Astrocyte (in vitro differentiated cells and primary cell): ENCODE measurements at regions not wholly inside any gene's neighbourhood (a gene's known extent, or its start where the extent isn't known, plus 50 kb on each side); places are given as distances from the start of the nearest gene placed in this dataset.

Experiments used
- EZH2 ChIP-seq: IDR thresholded peaks from 2 replicates; pipeline ENCODE4 v1.6.1; 2012; ENCODE audit warnings: mild to moderate bottlenecking, low read length, inconsistent platforms; ENCODE audit not compliant: insufficient read depth
- TF ChIP-seq, protein P1 (sequence below): IDR thresholded peaks from 2 replicates; pipeline ENCODE4 v1.5.1; 2011; ENCODE audit warnings: low read depth, mild to moderate bottlenecking, inconsistent platforms, low read length, moderate library complexity; ENCODE audit not compliant: insufficient read depth

DNA sequence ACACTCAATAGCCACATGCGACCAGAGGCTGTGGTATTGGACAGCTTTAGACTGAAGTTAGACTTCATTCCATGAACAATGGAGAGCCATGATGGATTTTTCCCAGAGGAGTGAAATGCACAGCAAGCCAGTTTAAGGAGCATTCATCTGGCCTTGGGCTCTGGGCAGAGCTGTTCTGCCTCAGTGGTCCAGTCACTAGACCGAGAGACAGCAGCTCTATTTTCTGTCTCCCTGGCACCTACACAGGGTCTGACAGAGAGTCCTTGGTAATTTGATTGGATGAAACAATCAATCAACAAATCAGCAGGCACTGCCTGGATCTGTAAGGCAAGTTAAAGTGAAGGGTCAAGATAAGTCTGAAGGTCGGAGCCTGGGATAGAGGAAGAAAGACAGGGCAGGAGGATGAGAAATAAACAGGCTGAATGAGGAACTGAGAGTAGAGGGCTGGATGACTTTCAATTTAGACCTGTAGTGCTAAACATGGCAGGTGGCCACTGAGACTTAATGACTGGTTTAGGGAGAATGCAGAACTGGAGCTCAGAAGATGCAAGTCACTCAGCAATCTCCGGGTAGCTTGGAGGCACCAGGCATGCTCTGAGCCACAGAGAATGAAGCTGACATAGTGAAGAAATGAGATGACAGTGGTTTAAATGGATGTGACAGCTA lies 98.5 kb upstream of the SLC25A36 start:
- no peak for TF ChIP-seq EZH2
- TF ChIP-seq, protein P1, sequence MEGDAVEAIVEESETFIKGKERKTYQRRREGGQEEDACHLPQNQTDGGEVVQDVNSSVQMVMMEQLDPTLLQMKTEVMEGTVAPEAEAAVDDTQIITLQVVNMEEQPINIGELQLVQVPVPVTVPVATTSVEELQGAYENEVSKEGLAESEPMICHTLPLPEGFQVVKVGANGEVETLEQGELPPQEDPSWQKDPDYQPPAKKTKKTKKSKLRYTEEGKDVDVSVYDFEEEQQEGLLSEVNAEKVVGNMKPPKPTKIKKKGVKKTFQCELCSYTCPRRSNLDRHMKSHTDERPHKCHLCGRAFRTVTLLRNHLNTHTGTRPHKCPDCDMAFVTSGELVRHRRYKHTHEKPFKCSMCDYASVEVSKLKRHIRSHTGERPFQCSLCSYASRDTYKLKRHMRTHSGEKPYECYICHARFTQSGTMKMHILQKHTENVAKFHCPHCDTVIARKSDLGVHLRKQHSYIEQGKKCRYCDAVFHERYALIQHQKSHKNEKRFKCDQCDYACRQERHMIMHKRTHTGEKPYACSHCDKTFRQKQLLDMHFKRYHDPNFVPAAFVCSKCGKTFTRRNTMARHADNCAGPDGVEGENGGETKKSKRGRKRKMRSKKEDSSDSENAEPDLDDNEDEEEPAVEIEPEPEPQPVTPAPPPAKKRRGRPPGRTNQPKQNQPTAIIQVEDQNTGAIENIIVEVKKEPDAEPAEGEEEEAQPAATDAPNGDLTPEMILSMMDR = no peak
